WTC11 (cell line): ENCODE measurements at regions not wholly inside any gene's neighbourhood (a gene's known extent, or its start where the extent isn't known, plus 50 kb on each side); places are given as distances from the start of the nearest gene placed in this dataset.
A peak's percentile ranks its signal among the peaks of the same experiment; 100 is the strongest.

Source experiments
- ATAC-seq: fragments of 200-7000 bp; cut with Tn5 transposase; 2 replicates; pipeline ENCODE4 v1.10.0; 2021; ENCODE audit warnings: mild to moderate bottlenecking, moderate library complexity
- CTCF ChIA-PET: fragments of 300-600 bp; sonication (Branson Sonifier 250); formaldehyde crosslinking; loops from one replicate; lab custom pipeline; 2021; ENCODE audit warnings: antibody characterized with exemption; lab: Charles Lee
- POLR2A ChIA-PET: fragments of 350-600 bp; sonication (Branson Sonifier 250); formaldehyde crosslinking; loops from one replicate; lab custom pipeline; 2021; ENCODE audit warnings: antibody characterized with exemption; lab: Charles Lee
- DNase-seq: peaks from one replicate; pipeline ENCODE4 v3.0.0; 2021; ENCODE audit warnings: low spot score
- H3K27ac Mint-ChIP-seq: 2 replicates; pipeline ENCODE4 v1.8.0; 2021; ENCODE audit warnings: mixed read lengths
- H3K27me3 Mint-ChIP-seq: 2 replicates; pipeline ENCODE4 v1.8.0; 2021; ENCODE audit warnings: low read depth, mild to moderate bottlenecking, moderate library complexity, mixed read lengths
- H3K36me3 Mint-ChIP-seq: 2 replicates; pipeline ENCODE4 v1.8.0; 2021; ENCODE audit warnings: mixed read lengths
- H3K4me1 Mint-ChIP-seq: 2 replicates; pipeline ENCODE4 v1.8.0; 2022; ENCODE audit warnings: mixed read lengths
- H3K4me3 Mint-ChIP-seq: 2 replicates; pipeline ENCODE4 v1.8.0; 2021; ENCODE audit warnings: mild to moderate bottlenecking, moderate library complexity, mixed read lengths
- H3K9me3 Mint-ChIP-seq: 2 replicates; pipeline ENCODE4 v1.8.0; 2021; ENCODE audit warnings: mixed read lengths
- ATF2 ChIP-seq: sonication (generic); formaldehyde crosslinking; IDR thresholded peaks from 2 replicates; pipeline ENCODE4 v1.8.1; 2022; ENCODE audit warnings: low read depth, missing genetic modification reagents, borderline replicate concordance
- CREM ChIP-seq: sonication (generic); formaldehyde crosslinking; IDR thresholded peaks from 2 replicates; pipeline ENCODE4 v1.8.1; 2022; ENCODE audit warnings: mild to moderate bottlenecking, missing genetic modification reagents, moderate library complexity
- ETV6 ChIP-seq: sonication (generic); formaldehyde crosslinking; IDR thresholded peaks from 2 replicates; pipeline ENCODE4 v1.8.1; 2022; ENCODE audit warnings: mild to moderate bottlenecking, missing genetic modification reagents
- GRHL2 ChIP-seq: fragments of 250-450 bp; sonication (Bioruptor Pico); IDR thresholded peaks from 2 replicates; pipeline ENCODE4 v1.8.0; 2022; ENCODE audit warnings: mild to moderate bottlenecking, moderate library complexity; ENCODE audit not compliant: insufficient replicate concordance, severe bottlenecking
- IRF1 ChIP-seq: sonication (generic); formaldehyde crosslinking; IDR thresholded peaks from 2 replicates; pipeline ENCODE4 v1.8.0; 2023; ENCODE audit warnings: missing genetic modification reagents
- JAZF1 ChIP-seq: fragments of 250-450 bp; sonication (Bioruptor Pico); IDR thresholded peaks from 2 replicates; pipeline ENCODE4 v1.9.0; 2021; ENCODE audit warnings: moderate library complexity, mild to moderate bottlenecking, inconsistent platforms
- MXD4 ChIP-seq: fragments of 250-450 bp; sonication (Bioruptor Pico); IDR thresholded peaks from 2 replicates; pipeline ENCODE4 v1.8.0; 2021; ENCODE audit warnings: mild to moderate bottlenecking, moderate library complexity, borderline replicate concordance
- MYBL2 ChIP-seq: sonication (generic); formaldehyde crosslinking; IDR thresholded peaks from 2 replicates; pipeline ENCODE4 v1.8.1; 2023; ENCODE audit warnings: mild to moderate bottlenecking, moderate library complexity, missing genetic modification reagents
- NFYB ChIP-seq: sonication (generic); formaldehyde crosslinking; conservative IDR thresholded peaks from 2 replicates; pipeline ENCODE4 v1.8.0; 2022; ENCODE audit warnings: low read depth, missing genetic modification reagents
- PRRX2 ChIP-seq: fragments of 250-450 bp; sonication (Bioruptor Pico); IDR thresholded peaks from 2 replicates; pipeline ENCODE4 v1.8.0; 2021; ENCODE audit warnings: mild to moderate bottlenecking
- RELA ChIP-seq: sonication (generic); formaldehyde crosslinking; IDR thresholded peaks from 2 replicates; pipeline ENCODE4 v1.8.1; 2022; ENCODE audit warnings: missing genetic modification reagents, mild to moderate bottlenecking, borderline replicate concordance
- SP1 ChIP-seq: sonication (generic); formaldehyde crosslinking; conservative IDR thresholded peaks from 2 replicates; pipeline ENCODE4 v1.8.1; 2022; ENCODE audit warnings: missing genetic modification reagents
- ZNF138 ChIP-seq: sonication (generic); formaldehyde crosslinking; conservative IDR thresholded peaks from 2 replicates; pipeline ENCODE4 v1.8.1; 2022; ENCODE audit warnings: mild to moderate bottlenecking, moderate library complexity, missing genetic modification reagents
- ZNF263 ChIP-seq: sonication (generic); formaldehyde crosslinking; IDR thresholded peaks from 2 replicates; pipeline ENCODE4 v1.8.1; 2022; ENCODE audit warnings: low read depth, mild to moderate bottlenecking, moderate library complexity, missing genetic modification reagents
- ZNF396 ChIP-seq: fragments of 250-450 bp; sonication (Bioruptor Pico); IDR thresholded peaks from 2 replicates; pipeline ENCODE4 v1.8.0; 2021; ENCODE audit warnings: mild to moderate bottlenecking, moderate library complexity, borderline replicate concordance
- ZNF416 ChIP-seq: fragments of 250-450 bp; sonication (Bioruptor Pico); IDR thresholded peaks from 2 replicates; pipeline ENCODE4 v1.9.0; 2021; ENCODE audit warnings: mild to moderate bottlenecking, inconsistent platforms
- ZNF423 ChIP-seq: fragments of 250-450 bp; sonication (Bioruptor Pico); IDR thresholded peaks from 2 replicates; pipeline ENCODE4 v2.1.2; 2022; ENCODE audit warnings: mild to moderate bottlenecking, moderate library complexity
- TF ChIP-seq, protein P1 (sequence below): sonication (generic); formaldehyde crosslinking; IDR thresholded peaks from 2 replicates; pipeline ENCODE4 v1.8.1; 2022; ENCODE audit warnings: mild to moderate bottlenecking, missing genetic modification reagents, moderate library complexity, borderline replicate concordance
- TF ChIP-seq, protein P2 (sequence below): fragments of 250-450 bp; sonication (Bioruptor Pico); IDR thresholded peaks from 2 replicates; pipeline ENCODE4 v1.9.0; 2021; ENCODE audit warnings: mild to moderate bottlenecking
- TF ChIP-seq, protein P3 (sequence below): sonication (generic); formaldehyde crosslinking; IDR thresholded peaks from 2 replicates; pipeline ENCODE4 v1.8.0; 2022; ENCODE audit warnings: mild to moderate bottlenecking, missing genetic modification reagents
- TF ChIP-seq, protein P4 (sequence below): sonication (generic); formaldehyde crosslinking; IDR thresholded peaks from 2 replicates; pipeline ENCODE4 v1.8.0; 2022; ENCODE audit warnings: mild to moderate bottlenecking, missing genetic modification reagents
- TF ChIP-seq, protein P5 (sequence below): sonication (generic); formaldehyde crosslinking; IDR thresholded peaks from 2 replicates; pipeline ENCODE4 v1.8.1; 2023; ENCODE audit warnings: mild to moderate bottlenecking, missing genetic modification reagents

DNA sequence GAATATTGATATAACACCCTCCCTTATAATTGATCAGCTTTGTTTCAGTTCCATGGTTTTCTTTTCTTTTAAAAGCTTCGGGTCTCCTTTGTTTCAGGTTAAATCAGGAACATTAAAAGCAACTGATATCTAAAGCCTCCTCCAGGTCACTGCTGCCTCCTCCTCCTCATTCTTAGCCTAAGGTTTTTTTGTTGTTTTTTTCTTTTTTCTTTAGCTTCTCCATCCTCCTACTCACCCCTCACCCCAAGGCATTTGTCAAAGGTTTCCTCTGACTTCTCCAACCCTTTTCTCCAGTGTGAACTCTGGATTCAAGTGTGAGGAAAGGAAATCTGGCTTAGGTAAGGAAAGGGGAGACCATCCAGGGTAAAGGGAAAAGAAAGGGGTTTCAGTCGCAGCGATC, 420.2 kb upstream of the NFE2L3 start:
- POLR2A ChIA-PET, result no interaction called here
- H3K27me3 Mint-ChIP-seq, result peaks cover 4% of the 10 kb centered on the region
- no peak for TF ChIP-seq ETV6 (CRISPR knock-in tag)
- TF ChIP-seq, protein P1, sequence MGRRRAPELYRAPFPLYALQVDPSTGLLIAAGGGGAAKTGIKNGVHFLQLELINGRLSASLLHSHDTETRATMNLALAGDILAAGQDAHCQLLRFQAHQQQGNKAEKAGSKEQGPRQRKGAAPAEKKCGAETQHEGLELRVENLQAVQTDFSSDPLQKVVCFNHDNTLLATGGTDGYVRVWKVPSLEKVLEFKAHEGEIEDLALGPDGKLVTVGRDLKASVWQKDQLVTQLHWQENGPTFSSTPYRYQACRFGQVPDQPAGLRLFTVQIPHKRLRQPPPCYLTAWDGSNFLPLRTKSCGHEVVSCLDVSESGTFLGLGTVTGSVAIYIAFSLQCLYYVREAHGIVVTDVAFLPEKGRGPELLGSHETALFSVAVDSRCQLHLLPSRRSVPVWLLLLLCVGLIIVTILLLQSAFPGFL (CRISPR knock-in tag), result no peak
- no peak for TF ChIP-seq ZNF138
- TF ChIP-seq, protein P2, sequence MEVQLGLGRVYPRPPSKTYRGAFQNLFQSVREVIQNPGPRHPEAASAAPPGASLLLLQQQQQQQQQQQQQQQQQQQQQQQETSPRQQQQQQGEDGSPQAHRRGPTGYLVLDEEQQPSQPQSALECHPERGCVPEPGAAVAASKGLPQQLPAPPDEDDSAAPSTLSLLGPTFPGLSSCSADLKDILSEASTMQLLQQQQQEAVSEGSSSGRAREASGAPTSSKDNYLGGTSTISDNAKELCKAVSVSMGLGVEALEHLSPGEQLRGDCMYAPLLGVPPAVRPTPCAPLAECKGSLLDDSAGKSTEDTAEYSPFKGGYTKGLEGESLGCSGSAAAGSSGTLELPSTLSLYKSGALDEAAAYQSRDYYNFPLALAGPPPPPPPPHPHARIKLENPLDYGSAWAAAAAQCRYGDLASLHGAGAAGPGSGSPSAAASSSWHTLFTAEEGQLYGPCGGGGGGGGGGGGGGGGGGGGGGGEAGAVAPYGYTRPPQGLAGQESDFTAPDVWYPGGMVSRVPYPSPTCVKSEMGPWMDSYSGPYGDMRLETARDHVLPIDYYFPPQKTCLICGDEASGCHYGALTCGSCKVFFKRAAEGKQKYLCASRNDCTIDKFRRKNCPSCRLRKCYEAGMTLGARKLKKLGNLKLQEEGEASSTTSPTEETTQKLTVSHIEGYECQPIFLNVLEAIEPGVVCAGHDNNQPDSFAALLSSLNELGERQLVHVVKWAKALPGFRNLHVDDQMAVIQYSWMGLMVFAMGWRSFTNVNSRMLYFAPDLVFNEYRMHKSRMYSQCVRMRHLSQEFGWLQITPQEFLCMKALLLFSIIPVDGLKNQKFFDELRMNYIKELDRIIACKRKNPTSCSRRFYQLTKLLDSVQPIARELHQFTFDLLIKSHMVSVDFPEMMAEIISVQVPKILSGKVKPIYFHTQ (CRISPR knock-in tag), result no peak
- no peak for TF ChIP-seq IRF1 (CRISPR knock-in tag)
- TF ChIP-seq ZNF263 (CRISPR knock-in tag), result no peak
- TF ChIP-seq, protein P3, sequence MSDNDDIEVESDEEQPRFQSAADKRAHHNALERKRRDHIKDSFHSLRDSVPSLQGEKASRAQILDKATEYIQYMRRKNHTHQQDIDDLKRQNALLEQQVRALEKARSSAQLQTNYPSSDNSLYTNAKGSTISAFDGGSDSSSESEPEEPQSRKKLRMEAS, result no peak
- TF ChIP-seq, protein P4, sequence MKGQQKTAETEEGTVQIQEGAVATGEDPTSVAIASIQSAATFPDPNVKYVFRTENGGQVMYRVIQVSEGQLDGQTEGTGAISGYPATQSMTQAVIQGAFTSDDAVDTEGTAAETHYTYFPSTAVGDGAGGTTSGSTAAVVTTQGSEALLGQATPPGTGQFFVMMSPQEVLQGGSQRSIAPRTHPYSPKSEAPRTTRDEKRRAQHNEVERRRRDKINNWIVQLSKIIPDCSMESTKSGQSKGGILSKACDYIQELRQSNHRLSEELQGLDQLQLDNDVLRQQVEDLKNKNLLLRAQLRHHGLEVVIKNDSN (CRISPR knock-in tag), result no peak
- TF ChIP-seq, protein P5, sequence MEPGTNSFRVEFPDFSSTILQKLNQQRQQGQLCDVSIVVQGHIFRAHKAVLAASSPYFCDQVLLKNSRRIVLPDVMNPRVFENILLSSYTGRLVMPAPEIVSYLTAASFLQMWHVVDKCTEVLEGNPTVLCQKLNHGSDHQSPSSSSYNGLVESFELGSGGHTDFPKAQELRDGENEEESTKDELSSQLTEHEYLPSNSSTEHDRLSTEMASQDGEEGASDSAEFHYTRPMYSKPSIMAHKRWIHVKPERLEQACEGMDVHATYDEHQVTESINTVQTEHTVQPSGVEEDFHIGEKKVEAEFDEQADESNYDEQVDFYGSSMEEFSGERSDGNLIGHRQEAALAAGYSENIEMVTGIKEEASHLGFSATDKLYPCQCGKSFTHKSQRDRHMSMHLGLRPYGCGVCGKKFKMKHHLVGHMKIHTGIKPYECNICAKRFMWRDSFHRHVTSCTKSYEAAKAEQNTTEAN (CRISPR knock-in tag), result no peak
- TF ChIP-seq RELA (CRISPR knock-in tag), result no peak
- TF ChIP-seq PRRX2 (CRISPR knock-in tag), result no peak
- TF ChIP-seq, all 79 proteins: peak for 0
- Mint-ChIP-seq H3K4me1 (peaks cover 35% of the 10 kb centered on the region), H3K4me3 (no peak overlapping the region), H3K36me3 (no peaks in the 10 kb centered on the region), H3K9me3 (peaks cover 5% of the 10 kb centered on the region), H3K27ac (no peak overlapping the region)
- DNase-seq (no peak), ATAC-seq (no peak)
- CTCF ChIA-PET, result interaction anchor here (1.3 to 3.3 kb wide), 2 partner anchors 11 to 119 kb away, joined by 5 to 16 read pairs; no protein-coding TSS in a partner anchor

- Mint-ChIP-seq H3K27ac (no peak overlapping the region), H3K4me1 (peaks cover 27% of the 10 kb centered on the region), H3K27me3 (peaks cover 4% of the 10 kb centered on the region), H3K9me3 (peaks cover 5% of the 10 kb centered on the region), H3K4me3 (peak overlapping the region; percentile 21; the same call in 1 of the 2 replicates), H3K36me3 (no peaks in the 10 kb centered on the region)
- CTCF ChIA-PET, result interaction anchor here (1.3 to 3.3 kb wide), 2 partner anchors 12 to 118 kb away, joined by 5 to 16 read pairs; no protein-coding TSS in a partner anchor
- POLR2A ChIA-PET, result no interaction called here
- 0 out of 2 replicates have a peak, but pooled peaks have one; percentile 20 for TF ChIP-seq MXD4 (CRISPR knock-in tag)
- TF ChIP-seq ZNF396 (CRISPR knock-in tag), result peak; percentile 94
- no peak for TF ChIP-seq GRHL2 (CRISPR knock-in tag)
- no peak for TF ChIP-seq JAZF1 (CRISPR knock-in tag)
- TF ChIP-seq ATF2 (CRISPR knock-in tag), result no peak
- TF ChIP-seq SP1, result 0 out of 2 replicates have a peak, but pooled peaks have one; percentile 27
- TF ChIP-seq, protein P3, result peak; percentile 67; the same call in 1 of the 2 replicates
- TF ChIP-seq NFYB, result no peak
- peak; percentile 96 for TF ChIP-seq MYBL2 (CRISPR knock-in tag)
- TF ChIP-seq CREM (CRISPR knock-in tag), result no peak
- peak; percentile 7; the same call in 1 of the 2 replicates for TF ChIP-seq ZNF423 (CRISPR knock-in tag)
- TF ChIP-seq ZNF416 (CRISPR knock-in tag), result no peak
- peak; percentile 88 for ATAC-seq
- DNase-seq, result peak; percentile 74
Observed at GRCh38 chr7:25732766-25733217, 419.2 kb upstream of the NFE2L3 start.
